ENCODE measurements at regions not wholly inside any gene's neighbourhood (a gene's known extent, or its start where the extent isn't known, plus 50 kb on each side); places are given as distances from the start of the nearest gene placed in this dataset.

DNA sequence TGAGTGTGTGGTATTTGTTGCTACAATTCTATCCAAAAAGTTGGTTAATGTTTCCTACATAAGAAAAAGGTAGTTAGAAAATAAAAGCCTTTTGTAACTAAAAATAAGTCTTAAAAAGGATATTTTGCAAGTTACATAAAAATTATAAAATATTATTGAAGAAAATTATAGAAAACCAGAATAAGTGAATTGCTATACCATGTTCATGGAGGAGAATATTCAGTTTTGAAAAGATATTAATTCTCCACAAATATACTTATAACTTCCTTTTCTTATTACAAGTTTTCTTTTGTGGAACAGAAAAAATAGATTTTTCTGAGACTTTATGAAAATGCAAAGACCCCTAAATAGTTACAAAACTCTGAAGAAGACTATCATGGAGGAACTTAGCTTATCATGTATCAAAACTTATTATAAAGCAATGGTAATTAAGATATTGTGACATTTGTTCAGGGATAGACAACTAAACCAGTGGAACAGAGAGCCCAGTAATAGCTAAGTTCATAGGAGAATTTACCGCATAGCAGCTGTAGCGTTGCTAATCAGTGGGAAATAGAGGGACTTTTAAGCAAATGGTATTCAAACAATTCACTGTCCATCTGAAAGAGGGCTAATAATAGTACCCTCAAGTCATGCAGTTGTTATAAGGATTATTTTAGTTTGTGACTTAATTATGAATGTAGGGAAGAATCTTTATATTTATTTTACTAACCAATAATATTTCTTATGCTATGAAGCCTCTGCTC is 515.2 kb upstream of the ZNF608 start:
- WGBS (ENCODE audit: low lambda C conversion rate) = 50% methylated on average over 2 of the region's 2 CpGs
- intact Hi-C loops (cut with micrococcal nuclease; ENCODE audit: unreplicated experiment) = no loop called here
- no peak for FAIRE-seq
- TF ChIP-seq POLR2AphosphoS5 (IDR thresholded peaks at IDR 0.05; ENCODE audit: low read depth, low read length) = no peak
- TF ChIP-seq ZNF652 (CRISPR knock-in tag; IDR thresholded peaks at IDR 0.05; ENCODE audit: borderline replicate concordance, low read depth) = no peak
- no peak for TF ChIP-seq ZSCAN25 (CRISPR knock-in tag; IDR thresholded peaks at IDR 0.05)
- TF ChIP-seq JUN (CRISPR knock-in tag; IDR thresholded peaks at IDR 0.05) = no peak
- H3K27ac ChIP-seq (ENCODE audit: extremely low read length, insufficient read depth, low read length) = no peak overlapping the region
- H3K27me3 ChIP-seq (ENCODE audit: control insufficient read depth in 1 of 2, insufficient read depth in 2 of 2, low read length in 2 of 2) = no peaks in the 10 kb centered on the region
- in situ Hi-C loops (cut with HindIII; ENCODE audit: extremely low pct_ligation_motif_present, low pct_unique_long_range_greater_than_20kb) = no loop called here
- no peak overlapping the region for H2AFZ ChIP-seq (ENCODE audit: low read length)
- H3K4me3 ChIP-seq (replicated peaks in 1 of 3; ENCODE audit: insufficient read depth in 1 of 3, low read depth in 2 of 3, low read length in 3 of 3) = no peak overlapping the region
- H3K4me1 ChIP-seq (ENCODE audit: insufficient read depth, low read length) = no peaks in the 10 kb centered on the region
- ATAC-seq = no peak
- ChIA-PET CTCF (ENCODE audit: low intra/inter-chr PET ratio, low total read pairs) (no interaction called here), POLR2A (no interaction called here)
- BruUV-seq (replicated peaks) = no TSS peak
- DNase-seq (ENCODE audit: low spot score) = no peak
- no peak overlapping the region for H3K4me2 ChIP-seq (ENCODE audit: low read depth, low read length)
- H3K9ac ChIP-seq (ENCODE audit: insufficient read depth, low read depth, low read length) = no peak overlapping the region
- no peaks in the 10 kb centered on the region for H4K20me1 ChIP-seq (ENCODE audit: insufficient read depth, low read length)
- no peaks in the 10 kb centered on the region for H3K36me3 ChIP-seq (replicated peaks in 1 of 2; ENCODE audit: control insufficient read depth in 1 of 2, insufficient read depth in 2 of 2, low read length in 2 of 2)
- peaks cover 22% of the 10 kb centered on the region; the same call in 1 of the 2 replicates for H3K9me3 ChIP-seq (ENCODE audit: low read length)
- no peaks in the 10 kb centered on the region for H3K79me2 ChIP-seq (ENCODE audit: insufficient read depth, low read length)

DNA sequence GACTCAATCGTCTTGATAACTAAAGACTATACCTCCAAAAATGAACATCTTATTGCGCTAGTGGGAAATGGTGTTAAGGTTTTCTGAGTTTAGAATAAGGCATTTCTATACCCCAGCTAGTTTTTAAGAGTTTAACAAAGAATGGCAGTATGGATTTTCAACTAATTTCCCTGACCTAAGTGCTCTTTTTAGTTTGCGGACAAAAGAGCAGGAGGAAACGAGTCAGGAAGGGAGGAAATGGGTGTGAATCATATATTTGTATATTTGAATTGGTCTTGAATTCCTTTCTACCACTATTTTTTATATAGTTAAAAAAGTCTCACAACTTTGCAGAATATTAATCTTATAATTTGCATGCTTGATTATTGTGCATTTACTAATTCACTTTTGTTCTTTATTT is 516.3 kb upstream of the ZNF608 start:
- H3K4me2 ChIP-seq (ENCODE audit: low read depth, low read length) = no peak overlapping the region
- intact Hi-C loops (cut with micrococcal nuclease; ENCODE audit: unreplicated experiment) (no loop called here), in situ Hi-C loops (cut with HindIII; ENCODE audit: extremely low pct_ligation_motif_present, low pct_unique_long_range_greater_than_20kb) (no loop called here)
- no peaks in the 10 kb centered on the region for H4K20me1 ChIP-seq (ENCODE audit: insufficient read depth, low read length)
- H3K9me3 ChIP-seq (ENCODE audit: low read length) = peaks cover 22% of the 10 kb centered on the region; the same call in 1 of the 2 replicates
- no peak overlapping the region for H2AFZ ChIP-seq (ENCODE audit: low read length)
- BruUV-seq (replicated peaks) = no TSS peak
- ATAC-seq (no peak), DNase-seq (ENCODE audit: low spot score) (no peak), FAIRE-seq (no peak)
- no peak overlapping the region for H3K27ac ChIP-seq (ENCODE audit: extremely low read length, insufficient read depth, low read length)
- H3K27me3 ChIP-seq (ENCODE audit: control insufficient read depth in 1 of 2, insufficient read depth in 2 of 2, low read length in 2 of 2) = no peaks in the 10 kb centered on the region
- H3K36me3 ChIP-seq (replicated peaks in 1 of 2; ENCODE audit: control insufficient read depth in 1 of 2, insufficient read depth in 2 of 2, low read length in 2 of 2) = no peaks in the 10 kb centered on the region
- ChIA-PET POLR2A (no interaction called here), CTCF (ENCODE audit: low intra/inter-chr PET ratio, low total read pairs) (no interaction called here)
- TF ChIP-seq MZF1 (CRISPR knock-in tag; IDR thresholded peaks at IDR 0.05; ENCODE audit: borderline replicate concordance) = no peak
- TF ChIP-seq ZNF354B (CRISPR knock-in tag; IDR thresholded peaks at IDR 0.05) = no peak
- H3K9ac ChIP-seq (ENCODE audit: insufficient read depth, low read depth, low read length) = no peak overlapping the region
- no peaks in the 10 kb centered on the region for H3K79me2 ChIP-seq (ENCODE audit: insufficient read depth, low read length)
- no peak overlapping the region for H3K4me3 ChIP-seq (replicated peaks in 1 of 3; ENCODE audit: insufficient read depth in 1 of 3, low read depth in 2 of 3, low read length in 3 of 3)
- WGBS (ENCODE audit: low lambda C conversion rate) = 24% methylated on average over 4 of the region's 4 CpGs
- H3K4me1 ChIP-seq (ENCODE audit: insufficient read depth, low read length) = no peaks in the 10 kb centered on the region

Measured in HepG2 (cell line).